ENCODE measurements at regions not wholly inside any gene's neighbourhood (a gene's known extent, or its start where the extent isn't known, plus 50 kb on each side); places are given as distances from the start of the nearest gene placed in this dataset.

- no peak for DNase-seq (ENCODE audit: low read depth in 2 of 2)
Observed at GRCh38 chr18:56083523-56084287, 495.7 kb upstream of the TCF4 start.

GRCh38 chr18:56083097-56083521 lies 495.1 kb upstream of the TCF4 start:
- no peak for DNase-seq (ENCODE audit: low read depth in 2 of 2)

DNA sequence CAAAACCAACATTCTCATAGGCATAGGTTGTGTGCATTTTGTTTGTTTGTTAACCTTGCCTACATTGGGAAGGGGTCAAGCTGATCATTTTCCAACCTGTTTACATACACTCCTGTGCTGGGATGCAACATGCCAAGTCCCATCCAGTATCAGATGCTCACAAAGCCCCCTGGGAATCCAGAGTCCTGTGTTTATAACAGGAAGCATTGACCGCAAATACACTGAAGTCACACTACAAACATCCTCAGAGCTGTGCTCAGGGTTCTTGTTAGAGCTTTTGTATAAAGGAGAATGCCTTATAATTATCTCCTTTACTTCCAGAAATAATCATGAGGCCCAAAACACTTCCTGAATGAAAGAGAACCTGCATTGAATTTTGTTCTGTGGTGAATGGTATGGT lies 488.7 kb upstream of the TCF4 start:
- DNase-seq (ENCODE audit: low read depth in 2 of 2), result no peak

DNA sequence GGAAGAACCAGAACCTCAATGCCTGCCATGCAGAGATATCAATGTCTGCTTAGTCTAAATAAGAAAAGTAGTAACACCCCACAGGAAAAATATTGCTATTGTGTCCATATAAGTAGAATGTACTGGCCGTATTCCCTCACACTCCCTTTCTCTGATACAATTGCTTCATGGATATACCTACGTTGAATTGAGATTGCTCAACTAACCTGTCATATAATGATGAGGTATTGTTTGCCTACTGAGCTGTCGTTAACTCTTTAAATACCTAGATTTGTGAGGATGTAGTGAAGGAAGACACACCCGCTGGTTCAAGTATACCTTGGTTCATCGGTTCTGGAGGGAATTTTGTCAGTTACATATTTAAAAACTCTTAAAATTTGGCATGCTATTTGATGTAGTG lies 480.7 kb upstream of the TCF4 start:
- DNase-seq (ENCODE audit: low read depth in 2 of 2), result no peak

- DNase-seq (ENCODE audit: low read depth in 2 of 2), result no peak
Observed at GRCh38 chr18:56067969-56068671, 480.1 kb upstream of the TCF4 start.

GRCh38 chr18:56067214-56067894 lies 479.4 kb upstream of the TCF4 start:
- no peak for DNase-seq (ENCODE audit: low read depth in 2 of 2)

- DNase-seq (ENCODE audit: low read depth in 2 of 2), result no peak
Observed at GRCh38 chr18:56066524-56067213, 478.7 kb upstream of the TCF4 start.

GRCh38 chr18:56065086-56065485 lies 477.1 kb upstream of the TCF4 start:
- no peak for DNase-seq (ENCODE audit: low read depth in 2 of 2)

DNA sequence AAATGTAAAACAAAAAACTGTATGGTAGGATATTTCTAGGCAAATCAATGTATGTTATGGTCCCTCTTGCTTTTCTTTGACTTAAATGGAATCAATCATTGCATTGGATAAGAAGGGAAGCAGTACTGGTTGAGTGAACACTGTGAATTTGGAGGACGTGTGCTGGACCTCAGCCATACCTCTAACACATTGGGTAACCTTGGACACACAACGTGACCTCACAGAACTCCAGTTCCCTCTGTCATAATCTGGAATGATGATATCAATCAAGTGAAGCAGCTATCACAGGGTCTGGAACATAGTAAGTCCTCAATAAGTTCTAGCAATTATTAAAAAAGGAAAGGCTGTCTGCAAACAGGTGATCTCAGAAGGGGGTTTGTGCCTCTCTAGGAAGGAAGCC lies 474.9 kb upstream of the TCF4 start:
- no peak for DNase-seq (ENCODE audit: low read depth in 2 of 2)

- DNase-seq (ENCODE audit: low read depth in 2 of 2), result no peak
Observed at GRCh38 chr18:56060967-56061541, 473.1 kb upstream of the TCF4 start.

DNA sequence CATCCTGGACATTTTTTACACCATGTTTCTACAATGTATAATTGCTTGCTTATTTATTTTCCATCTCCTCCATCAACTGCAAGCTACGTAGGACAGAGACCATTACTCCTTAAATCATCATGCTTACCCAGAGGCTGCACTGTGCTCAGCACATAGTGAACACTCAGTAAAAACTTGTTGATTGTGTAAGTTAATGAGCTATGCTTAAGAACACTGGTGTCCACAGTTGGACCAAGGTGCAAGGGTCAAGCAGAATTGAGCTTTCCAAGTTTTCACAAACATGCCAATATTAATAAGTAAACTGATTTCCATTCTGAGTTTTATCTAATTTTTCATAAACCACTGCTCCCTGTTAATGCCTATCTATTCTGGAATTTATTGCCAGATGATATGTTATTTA lies 464.2 kb upstream of the TCF4 start:
- DNase-seq (ENCODE audit: low read depth in 2 of 2), result no peak

GRCh38 chr18:56044239-56044638 lies 456.2 kb upstream of the TCF4 start:
- no peak for DNase-seq (ENCODE audit: low read depth in 2 of 2)

GRCh38 chr18:56043641-56044061 lies 455.7 kb upstream of the TCF4 start:
- DNase-seq (ENCODE audit: low read depth in 2 of 2), result no peak

GRCh38 chr18:56042915-56043536 lies 455.0 kb upstream of the TCF4 start:
- no peak for DNase-seq (ENCODE audit: low read depth in 2 of 2)

DNA sequence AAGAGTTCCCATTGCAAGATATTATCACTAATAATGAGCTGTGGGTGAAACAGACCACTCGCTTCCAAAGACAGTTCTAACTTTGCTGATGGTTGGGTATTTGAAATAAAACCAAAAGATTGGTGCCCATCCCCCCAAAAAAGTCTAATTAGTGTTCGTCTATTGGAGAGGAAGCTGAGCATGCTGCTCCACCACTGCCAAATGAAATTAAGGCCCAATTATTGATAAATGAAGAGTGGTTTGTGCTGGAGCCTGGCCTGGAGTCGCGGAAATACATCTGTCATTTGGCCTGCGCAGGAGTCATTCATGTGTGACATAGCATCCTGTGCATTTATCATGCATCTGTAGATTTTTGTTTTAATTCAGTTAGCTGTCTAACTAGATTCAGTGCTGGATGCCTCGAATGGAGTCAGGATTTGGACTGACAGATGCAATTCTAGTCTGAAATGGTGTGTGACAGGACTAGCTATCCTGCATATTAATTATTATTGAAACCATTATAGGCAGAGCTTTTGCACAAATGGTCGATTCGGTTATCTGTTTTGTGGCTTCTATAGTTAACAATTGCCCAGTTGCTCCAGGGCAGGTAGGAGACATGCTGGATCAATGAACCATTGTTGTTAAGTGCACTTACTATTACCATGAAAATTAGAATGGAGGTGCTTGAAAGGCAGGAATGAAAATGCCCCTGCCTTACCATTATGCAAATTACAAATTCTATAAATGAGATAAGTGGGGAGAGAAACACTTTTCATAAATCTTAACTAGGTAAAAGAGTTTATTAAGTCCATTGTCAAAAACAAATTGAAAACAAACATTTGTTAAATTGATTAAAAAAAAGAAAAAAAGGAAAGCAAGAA lies 450.4 kb upstream of the TCF4 start:
- DNase-seq (ENCODE audit: low read depth in 2 of 2), result no peak

- no peak for DNase-seq (ENCODE audit: low read depth in 2 of 2)
Observed at GRCh38 chr18:56036741-56037140, 448.7 kb upstream of the TCF4 start.

DNA sequence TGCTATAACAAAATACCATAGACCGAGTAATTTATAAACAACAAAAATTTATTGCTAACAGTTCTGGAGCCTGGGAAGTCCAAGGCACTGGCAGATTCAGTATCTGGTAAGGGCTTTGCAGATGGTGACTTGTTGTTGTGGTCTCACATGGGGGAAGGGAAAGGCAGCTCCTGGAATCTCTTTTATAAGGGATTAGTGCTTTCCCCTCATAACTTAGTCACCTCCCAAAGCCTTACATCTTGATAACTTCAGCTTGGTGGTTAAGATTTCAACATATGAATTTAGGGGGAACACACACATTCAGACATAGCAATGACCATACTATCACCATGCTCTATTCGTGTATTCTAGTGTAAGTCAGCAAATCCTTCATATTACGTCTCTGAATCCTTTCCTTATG lies 447.6 kb upstream of the TCF4 start:
- DNase-seq (ENCODE audit: low read depth in 2 of 2), result no peak

DNA sequence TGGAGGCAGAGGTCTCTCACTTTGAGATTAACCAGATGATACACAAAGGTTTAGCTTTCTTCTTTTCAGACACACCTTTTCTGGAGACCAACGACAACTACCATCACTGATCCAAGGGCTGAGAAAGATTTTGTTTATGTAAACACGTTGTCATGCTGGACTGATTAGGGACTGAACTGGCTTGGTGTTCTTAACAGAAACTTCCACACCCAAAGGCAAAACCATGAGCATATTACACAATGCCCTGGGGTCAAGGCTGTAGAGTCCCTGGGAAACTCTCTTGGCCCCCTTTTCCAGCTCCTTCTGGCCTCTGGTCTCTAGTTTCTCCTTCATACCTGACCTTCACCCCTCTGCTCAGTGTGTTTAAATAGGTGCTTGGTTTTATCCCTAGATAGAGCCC lies 447.0 kb upstream of the TCF4 start:
- no peak for DNase-seq (ENCODE audit: low read depth in 2 of 2)

- DNase-seq (ENCODE audit: low read depth in 2 of 2), result no peak
Observed at GRCh38 chr18:56030060-56030459, 442.1 kb upstream of the TCF4 start.

DNA sequence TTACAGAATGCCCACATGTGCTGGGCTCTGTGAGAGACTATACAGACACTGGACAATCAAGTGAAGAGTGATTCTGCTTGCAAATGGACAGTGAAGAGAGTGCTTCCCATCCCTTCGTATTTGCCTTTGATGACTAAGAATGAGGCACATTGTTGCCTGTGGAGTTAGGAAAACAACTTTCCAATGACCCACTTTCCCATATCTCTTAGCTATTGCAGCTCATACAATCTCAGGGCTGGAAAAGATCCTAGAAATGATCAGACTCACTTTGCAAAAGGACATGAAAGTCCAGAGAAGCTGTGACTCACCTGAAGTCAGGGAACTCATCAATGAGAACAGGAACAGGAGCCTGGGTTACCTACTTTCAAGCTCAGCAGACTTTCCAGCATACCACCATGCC lies 440.5 kb upstream of the TCF4 start:
- no peak for DNase-seq (ENCODE audit: low read depth in 2 of 2)

Measured in stimulated activated CD4-positive, alpha-beta T cell treated with anti-CD3 and anti-CD28 coated beads, Interleukin-4, amount 100 ng/mL, for 48 hours (primary cell).